Neural progenitor cell (in vitro differentiated cells): ENCODE measurements at regions not wholly inside any gene's neighbourhood (a gene's known extent, or its start where the extent isn't known, plus 50 kb on each side); places are given as distances from the start of the nearest gene placed in this dataset.

Experiments
- DNase-seq: peaks from one replicate; pipeline ENCODE4 v3.0.0-alpha.2; 2016; ENCODE audit warnings: low spot score
- H2AFZ ChIP-seq: fragments of 200-600 bp; sonication (generic); replicated peaks from 2 replicates; pipeline ENCODE4 v1.6.1; 2016; ENCODE audit warnings: antibody characterized with exemption
- H3F3A ChIP-seq: fragments of 200-600 bp; sonication (generic); 2 replicates; pipeline ENCODE4 v1.6.1; 2016; ENCODE audit warnings: antibody characterized with exemption, low read depth
- H3K27ac ChIP-seq: fragments of 200-600 bp; sonication (generic); 2 replicates; pipeline ENCODE4 v1.5.1; 2016; ENCODE audit warnings: mild to moderate bottlenecking
- H3K27me3 ChIP-seq: fragments of 200-600 bp; sonication (generic); 2 replicates; pipeline ENCODE4 v1.6.1; 2016; ENCODE audit warnings: mild to moderate bottlenecking, moderate library complexity
- H3K36me3 ChIP-seq: fragments of 200-600 bp; sonication (generic); 2 replicates; pipeline ENCODE4 v1.5.1; 2016
- H3K4me1 ChIP-seq: fragments of 200-600 bp; sonication (generic); 2 replicates; pipeline ENCODE4 v1.6.1; 2016; ENCODE audit warnings: mixed run types
- H3K4me2 ChIP-seq: fragments of 200-600 bp; sonication (generic); 2 replicates; pipeline ENCODE4 v1.6.1; 2016
- H3K4me3 ChIP-seq: fragments of 200-600 bp; sonication (generic); 2 replicates; pipeline ENCODE4 v1.5.1; 2016
- H3K79me2 ChIP-seq: fragments of 200-600 bp; sonication (generic); 2 replicates; pipeline ENCODE4 v1.6.1; 2016; ENCODE audit warnings: low read depth
- H3K9ac ChIP-seq: fragments of 200-600 bp; sonication (generic); 2 replicates; pipeline ENCODE4 v1.6.1; 2016
- H3K9me3 ChIP-seq: fragments of 200-600 bp; sonication (generic); 2 replicates; pipeline ENCODE4 v1.5.1; 2016; ENCODE audit warnings: low read depth
- H4K20me1 ChIP-seq: fragments of 200-600 bp; sonication (generic); 2 replicates; pipeline ENCODE4 v1.6.1; 2016; ENCODE audit warnings: low read depth
- H3K27ac Mint-ChIP-seq: 3 replicates; pipeline ENCODE4 v1.8.0; 2021; ENCODE audit warnings: mixed read lengths
- H3K27me3 Mint-ChIP-seq: 2 replicates; pipeline ENCODE4 v1.8.0; 2022; ENCODE audit warnings: low read depth, mild to moderate bottlenecking, inconsistent platforms, moderate library complexity, mixed read lengths; ENCODE audit not compliant: insufficient read depth
- H3K36me3 Mint-ChIP-seq: 3 replicates; pipeline ENCODE4 v1.8.0; 2021; ENCODE audit warnings: mixed read lengths
- H3K4me1 Mint-ChIP-seq: 3 replicates; pipeline ENCODE4 v1.8.0; 2021; ENCODE audit warnings: mixed read lengths
- H3K4me3 Mint-ChIP-seq: 3 replicates; pipeline ENCODE4 v1.8.0; 2021; ENCODE audit warnings: mild to moderate bottlenecking, moderate library complexity, mixed read lengths
- H3K9me3 Mint-ChIP-seq: 3 replicates; pipeline ENCODE4 v1.8.0; 2020; ENCODE audit warnings: mixed read lengths
- EZH2 ChIP-seq: fragments of 200-600 bp; sonication (generic); IDR thresholded peaks from 2 replicates; pipeline ENCODE4 v1.6.1; 2017; ENCODE audit warnings: antibody characterized with exemption, mild to moderate bottlenecking, moderate library complexity
- EZH2phosphoT487 ChIP-seq: fragments of 200-600 bp; sonication (generic); IDR thresholded peaks from 2 replicates; pipeline ENCODE4 v1.6.1; 2017; ENCODE audit warnings: antibody characterized with exemption
- TF ChIP-seq, protein P1 (sequence below): fragments of 200-600 bp; sonication (generic); IDR thresholded peaks from 2 replicates; pipeline ENCODE4 v1.5.1; 2017; ENCODE audit warnings: antibody characterized with exemption, mild to moderate bottlenecking

DNA sequence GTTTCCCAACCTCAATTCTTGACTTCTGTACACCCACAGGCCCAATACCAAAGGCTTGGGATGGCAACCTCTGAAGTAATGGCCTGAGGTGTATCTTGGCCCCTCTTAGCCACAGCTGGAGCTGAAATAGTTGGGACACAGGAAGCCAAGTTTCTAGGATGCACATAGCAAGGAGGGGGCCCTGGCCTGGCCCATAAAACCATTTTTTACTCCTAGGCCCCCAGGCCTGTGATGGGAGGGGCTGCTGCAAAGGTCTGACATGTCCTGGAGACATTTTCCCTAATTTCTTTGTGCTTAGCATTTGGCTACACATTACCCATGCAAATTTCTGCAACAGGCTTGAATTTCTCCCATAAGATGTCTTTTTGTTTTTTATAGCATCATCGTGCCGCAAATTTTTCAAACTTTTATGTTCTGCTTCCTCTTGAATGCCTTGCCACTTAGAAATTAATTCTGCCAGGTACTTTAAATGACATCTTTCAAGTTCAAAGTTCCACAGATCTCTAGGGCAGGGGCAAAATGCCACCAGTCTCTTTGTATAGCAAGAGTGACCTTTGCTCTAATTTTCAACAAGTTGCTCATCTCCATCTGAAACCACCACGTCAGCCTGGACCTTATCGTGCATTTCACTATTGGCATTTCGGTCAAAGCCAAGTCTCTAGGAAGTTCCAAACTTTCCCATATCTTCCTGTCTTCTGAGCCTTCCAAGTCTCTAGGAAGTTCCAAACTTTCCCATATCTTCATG lies 490.8 kb downstream of the IPMK start:
- H3K27me3 Mint-ChIP-seq: peaks cover 2% of the 10 kb centered on the region

DNA sequence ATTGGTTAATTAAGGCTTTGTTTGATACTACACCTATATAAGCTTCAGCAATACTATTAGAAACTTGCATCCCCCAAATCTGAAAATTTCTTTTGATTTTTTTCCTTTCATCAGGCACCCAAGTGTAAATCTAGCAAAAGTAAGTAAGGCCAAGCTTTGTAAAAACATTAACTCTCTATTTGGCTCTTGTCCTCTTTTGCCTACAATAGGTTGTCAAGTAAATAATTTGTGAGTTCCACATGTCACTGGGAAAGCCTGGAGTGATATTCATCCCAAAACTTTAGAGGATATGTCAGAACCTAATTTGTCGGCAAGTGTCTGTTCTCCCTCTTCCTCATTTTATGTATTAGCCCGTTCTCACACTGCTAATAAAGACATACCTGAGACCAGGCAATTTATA lies 492.4 kb downstream of the IPMK start:
- Mint-ChIP-seq H3K9me3 (peaks cover 8% of the 10 kb centered on the region), H3K36me3 (no peaks in the 10 kb centered on the region), H3K27ac (no peak overlapping the region), H3K4me1 (no peaks in the 10 kb centered on the region), H3K27me3 (peaks cover 2% of the 10 kb centered on the region), H3K4me3 (no peak overlapping the region)
- no peaks in the 10 kb centered on the region for H3K4me1 ChIP-seq
- no peaks in the 10 kb centered on the region for H4K20me1 ChIP-seq
- no peaks in the 10 kb centered on the region for H3K9me3 ChIP-seq
- H3K4me2 ChIP-seq: no peak overlapping the region
- no peak overlapping the region for H2AFZ ChIP-seq
- no peaks in the 10 kb centered on the region for H3K27me3 ChIP-seq
- H3F3A ChIP-seq: no peaks in the 10 kb centered on the region
- no peak for DNase-seq
- H3K36me3 ChIP-seq: no peaks in the 10 kb centered on the region
- H3K27ac ChIP-seq: no peak overlapping the region
- no peak overlapping the region for H3K9ac ChIP-seq
- TF ChIP-seq EZH2phosphoT487 (no peak), EZH2 (no peak)
- TF ChIP-seq, protein P1, sequence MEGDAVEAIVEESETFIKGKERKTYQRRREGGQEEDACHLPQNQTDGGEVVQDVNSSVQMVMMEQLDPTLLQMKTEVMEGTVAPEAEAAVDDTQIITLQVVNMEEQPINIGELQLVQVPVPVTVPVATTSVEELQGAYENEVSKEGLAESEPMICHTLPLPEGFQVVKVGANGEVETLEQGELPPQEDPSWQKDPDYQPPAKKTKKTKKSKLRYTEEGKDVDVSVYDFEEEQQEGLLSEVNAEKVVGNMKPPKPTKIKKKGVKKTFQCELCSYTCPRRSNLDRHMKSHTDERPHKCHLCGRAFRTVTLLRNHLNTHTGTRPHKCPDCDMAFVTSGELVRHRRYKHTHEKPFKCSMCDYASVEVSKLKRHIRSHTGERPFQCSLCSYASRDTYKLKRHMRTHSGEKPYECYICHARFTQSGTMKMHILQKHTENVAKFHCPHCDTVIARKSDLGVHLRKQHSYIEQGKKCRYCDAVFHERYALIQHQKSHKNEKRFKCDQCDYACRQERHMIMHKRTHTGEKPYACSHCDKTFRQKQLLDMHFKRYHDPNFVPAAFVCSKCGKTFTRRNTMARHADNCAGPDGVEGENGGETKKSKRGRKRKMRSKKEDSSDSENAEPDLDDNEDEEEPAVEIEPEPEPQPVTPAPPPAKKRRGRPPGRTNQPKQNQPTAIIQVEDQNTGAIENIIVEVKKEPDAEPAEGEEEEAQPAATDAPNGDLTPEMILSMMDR: no peak
- H3K79me2 ChIP-seq: no peaks in the 10 kb centered on the region
- H3K4me3 ChIP-seq: no peak overlapping the region

More for the DNA sequence above, 490.8 kb downstream of the IPMK start:
- Histone ChIP-seq H3K9ac (no peak overlapping the region), H3F3A (no peaks in the 10 kb centered on the region), H3K79me2 (no peaks in the 10 kb centered on the region), H3K27ac (no peak overlapping the region), H3K4me3 (no peak overlapping the region), H3K9me3 (no peaks in the 10 kb centered on the region), H3K36me3 (no peaks in the 10 kb centered on the region), H3K4me2 (no peak overlapping the region), H3K4me1 (no peaks in the 10 kb centered on the region), H3K27me3 (no peaks in the 10 kb centered on the region), H4K20me1 (no peaks in the 10 kb centered on the region), H2AFZ (no peak overlapping the region)
- no peak for DNase-seq
- H3K4me3 Mint-ChIP-seq: no peak overlapping the region
- H3K9me3 Mint-ChIP-seq: peaks cover 8% of the 10 kb centered on the region
- no peaks in the 10 kb centered on the region for H3K36me3 Mint-ChIP-seq
- H3K4me1 Mint-ChIP-seq: no peaks in the 10 kb centered on the region
- no peak overlapping the region for H3K27ac Mint-ChIP-seq
- TF ChIP-seq EZH2phosphoT487 (no peak), EZH2 (no peak)
- TF ChIP-seq, protein P1: no peak

DNA sequence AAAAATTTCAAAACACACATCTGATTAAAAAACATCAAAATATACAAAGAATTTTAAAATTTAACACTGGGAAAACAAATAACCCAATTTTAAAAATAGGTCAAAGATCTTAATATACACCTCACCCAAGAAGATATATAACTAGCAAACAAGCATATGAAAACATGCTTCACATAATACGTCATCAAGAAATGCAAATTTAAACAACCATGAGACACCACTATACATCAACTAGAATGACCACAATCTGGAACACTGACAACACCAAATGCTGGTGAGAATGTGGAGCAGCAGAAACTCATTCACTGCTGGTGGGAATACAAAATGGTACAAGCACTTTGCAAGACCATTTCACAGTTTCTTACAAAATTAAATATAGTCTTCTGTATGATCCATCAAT lies 498.4 kb downstream of the IPMK start:
- Histone ChIP-seq H3K79me2 (no peaks in the 10 kb centered on the region), H3K9ac (no peak overlapping the region), H3K9me3 (peaks cover 4% of the 10 kb centered on the region), H3K4me2 (no peak overlapping the region), H2AFZ (no peak overlapping the region), H3K27ac (no peak overlapping the region), H3K36me3 (peaks cover 6% of the 10 kb centered on the region), H3K4me3 (no peak overlapping the region), H3F3A (no peaks in the 10 kb centered on the region), H4K20me1 (no peaks in the 10 kb centered on the region), H3K4me1 (no peaks in the 10 kb centered on the region), H3K27me3 (no peaks in the 10 kb centered on the region)
- no peak overlapping the region for H3K27ac Mint-ChIP-seq
- H3K27me3 Mint-ChIP-seq: no peaks in the 10 kb centered on the region
- H3K9me3 Mint-ChIP-seq: peaks cover 3% of the 10 kb centered on the region
- TF ChIP-seq, protein P1: no peak
- TF ChIP-seq EZH2: no peak
- no peak for TF ChIP-seq EZH2phosphoT487
- no peaks in the 10 kb centered on the region for H3K36me3 Mint-ChIP-seq
- no peak for DNase-seq
- no peaks in the 10 kb centered on the region for H3K4me1 Mint-ChIP-seq
- H3K4me3 Mint-ChIP-seq: no peak overlapping the region
